RWPE2 (cell line): ENCODE measurements at regions not wholly inside any gene's neighbourhood (a gene's known extent, or its start where the extent isn't known, plus 50 kb on each side); places are given as distances from the start of the nearest gene placed in this dataset.

Experiments used
- ATAC-seq: fragments of 200-7000 bp; cut with Tn5 transposase; 3 replicates; pipeline ENCODE4 v1.9.1; 2021; ENCODE audit warnings: low read depth
- DNase-seq: peaks from one replicate; pipeline ENCODE4 v3.0.0-alpha.2; 2020; ENCODE audit warnings: low spot score
- H3K27ac ChIP-seq: fragments of 450-650 bp; 2 replicates; pipeline ENCODE4 v1.5.1; 2017; ENCODE audit warnings: mild to moderate bottlenecking; ENCODE audit not compliant: poor library complexity, severe bottlenecking
- H3K27me3 ChIP-seq: fragments of 250-450 bp; sonication (Bioruptor Pico); 2 replicates; pipeline ENCODE4 v1.5.1; 2021; ENCODE audit warnings: mild to moderate bottlenecking, moderate library complexity; ENCODE audit not compliant: insufficient read depth, poor library complexity, severe bottlenecking
- H3K36me3 ChIP-seq: fragments of 250-450 bp; sonication (Bioruptor Pico); 2 replicates; pipeline ENCODE4 v1.5.1; 2020; ENCODE audit warnings: low read depth, mild to moderate bottlenecking, moderate library complexity
- H3K4me1 ChIP-seq: fragments of 250-450 bp; sonication (Bioruptor Pico); 2 replicates; pipeline ENCODE4 v1.5.1; 2021; ENCODE audit warnings: mild to moderate bottlenecking, moderate library complexity; ENCODE audit not compliant: insufficient read depth, poor library complexity, severe bottlenecking
- H3K4me3 ChIP-seq: fragments of 250-450 bp; sonication (Bioruptor Pico); 2 replicates; pipeline ENCODE4 v1.5.1; 2021; ENCODE audit warnings: mild to moderate bottlenecking, moderate library complexity; ENCODE audit not compliant: severe bottlenecking
- H3K9me3 ChIP-seq: fragments of 250-450 bp; sonication (Bioruptor Pico); 2 replicates; pipeline ENCODE4 v1.5.1; 2021; ENCODE audit warnings: mild to moderate bottlenecking, moderate library complexity; ENCODE audit not compliant: severe bottlenecking
- CTCF ChIP-seq: fragments of 450-650 bp; IDR thresholded peaks from one replicate; pipeline ENCODE4 v1.5.1; 2017; ENCODE audit warnings: mild to moderate bottlenecking, moderate library complexity; ENCODE audit not compliant: poor library complexity, severe bottlenecking

DNA sequence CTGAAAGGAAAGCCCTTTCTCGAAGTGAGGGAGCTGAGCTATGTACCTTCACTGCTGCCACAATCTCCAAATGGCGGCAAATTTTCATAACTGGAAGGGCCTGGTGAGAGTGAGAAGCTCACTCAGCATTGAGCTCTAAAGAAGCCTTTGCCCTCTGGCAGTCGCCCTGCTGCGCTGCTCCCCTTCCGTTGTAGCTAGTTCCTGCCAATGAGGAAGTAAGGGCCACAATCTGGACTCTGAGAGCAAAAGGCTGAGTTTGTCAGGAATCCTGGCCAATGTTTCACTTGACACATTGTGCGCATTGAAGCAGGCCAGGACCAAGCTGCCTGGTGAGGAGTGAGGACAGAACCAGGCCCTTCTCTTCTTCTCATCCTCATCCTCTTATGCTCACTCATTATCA is 579.5 kb downstream of the PDCD6IP start:
- H3K27me3 ChIP-seq = no peaks in the 10 kb centered on the region
- no peak overlapping the region for H3K27ac ChIP-seq
- no peaks in the 10 kb centered on the region for H3K36me3 ChIP-seq
- no peaks in the 10 kb centered on the region for H3K4me1 ChIP-seq
- H3K4me3 ChIP-seq = no peak overlapping the region
- ATAC-seq (no peak), DNase-seq (no peak)
- TF ChIP-seq CTCF = no peak
- no peaks in the 10 kb centered on the region for H3K9me3 ChIP-seq

DNA sequence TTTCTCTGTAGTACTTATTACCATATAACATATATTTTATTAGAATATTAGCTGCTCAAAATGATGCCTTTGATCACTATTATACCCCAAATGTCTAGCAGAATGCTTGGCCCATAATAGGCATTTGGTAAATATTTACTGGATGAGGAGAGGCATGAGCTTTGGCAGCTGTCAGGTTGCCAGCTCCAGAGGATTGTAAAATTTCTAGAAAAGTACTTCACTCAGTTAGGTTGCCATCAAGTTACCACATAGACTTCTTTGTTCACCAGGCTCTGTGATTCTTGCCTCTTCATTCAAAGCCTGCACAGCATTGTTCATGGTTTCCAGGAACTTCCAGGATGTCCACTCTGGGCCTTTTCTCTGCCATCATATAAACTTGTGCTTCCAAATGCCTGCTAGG is 582.8 kb downstream of the PDCD6IP start:
- no peaks in the 10 kb centered on the region for H3K27me3 ChIP-seq
- DNase-seq (no peak), ATAC-seq (no peak)
- no peaks in the 10 kb centered on the region for H3K9me3 ChIP-seq
- H3K4me1 ChIP-seq = no peaks in the 10 kb centered on the region
- no peak overlapping the region for H3K27ac ChIP-seq
- H3K4me3 ChIP-seq = no peak overlapping the region
- no peaks in the 10 kb centered on the region for H3K36me3 ChIP-seq
- TF ChIP-seq CTCF = no peak

DNA sequence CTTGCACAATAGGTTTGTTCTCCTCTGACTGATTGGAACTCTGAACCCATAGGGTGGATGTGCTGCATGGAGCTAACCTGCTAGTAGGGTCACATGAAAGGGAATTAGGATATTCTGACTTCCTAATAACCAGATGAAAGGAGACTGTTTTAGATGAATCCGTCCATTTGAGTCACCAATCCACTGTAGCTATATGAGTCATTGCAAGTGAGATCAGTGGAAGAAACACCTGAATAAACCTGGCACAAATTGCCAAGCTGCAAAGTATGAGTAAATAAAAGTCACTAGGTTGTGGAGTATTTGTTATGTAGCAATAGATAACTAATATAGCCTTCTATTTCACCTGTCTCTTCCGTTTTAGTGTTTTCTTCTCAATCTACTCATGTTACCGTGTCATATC is 584.4 kb downstream of the PDCD6IP start:
- Histone ChIP-seq H3K4me3 (no peak overlapping the region), H3K27me3 (no peaks in the 10 kb centered on the region), H3K4me1 (no peaks in the 10 kb centered on the region), H3K36me3 (no peaks in the 10 kb centered on the region), H3K9me3 (no peaks in the 10 kb centered on the region), H3K27ac (no peak overlapping the region)
- no peak for TF ChIP-seq CTCF
- ATAC-seq (peak; percentile 76), DNase-seq (no peak)

GRCh38 chr3:34386309-34386708 is 587.9 kb downstream of the PDCD6IP start:
- H3K9me3 ChIP-seq = no peaks in the 10 kb centered on the region
- H3K4me1 ChIP-seq = no peaks in the 10 kb centered on the region
- H3K36me3 ChIP-seq = no peaks in the 10 kb centered on the region
- H3K4me3 ChIP-seq = no peak overlapping the region
- no peak overlapping the region for H3K27ac ChIP-seq
- ATAC-seq (no peak), DNase-seq (no peak)
- no peaks in the 10 kb centered on the region for H3K27me3 ChIP-seq
- no peak for TF ChIP-seq CTCF

- Histone ChIP-seq H3K36me3 (no peaks in the 10 kb centered on the region), H3K4me1 (no peaks in the 10 kb centered on the region), H3K27me3 (no peaks in the 10 kb centered on the region), H3K4me3 (no peak overlapping the region), H3K9me3 (no peaks in the 10 kb centered on the region), H3K27ac (no peak overlapping the region)
- DNase-seq (no peak), ATAC-seq (no peak)
- no peak for TF ChIP-seq CTCF
Measured at GRCh38 chr3:34387826-34388564, 589.6 kb downstream of the PDCD6IP start.
